Spleen (tissue), 11 donors: ENCODE measurements at regions not wholly inside any gene's neighbourhood (a gene's known extent, or its start where the extent isn't known, plus 50 kb on each side); places are given as distances from the start of the nearest gene placed in this dataset.

Source experiments
- DNase-seq: peaks from one replicate; pipeline ENCODE4 v3.0.0-alpha.2; 2020
- H3K27ac ChIP-seq, 8 donors: fragments of 200-600 bp; sonication (generic) in 7 of 8; 1 replicate in 4 of 8; 2 replicates in 4 of 8; pipeline versions ENCODE4 v1.5.0 to v1.8.0; 2016 to 2021; ENCODE audit warnings: inconsistent platforms in 4 of 8, mild to moderate bottlenecking in 4 of 8, moderate library complexity in 1 of 8
- H3K27me3 ChIP-seq, 7 donors: fragments of 200-600 bp; sonication (generic) in 6 of 7; replicated peaks in 1 of 7; 1 replicate in 4 of 7; 2 replicates in 3 of 7; pipeline versions ENCODE4 v1.5.0 to v1.8.0; 2016 to 2021; ENCODE audit warnings: inconsistent platforms in 3 of 7, mild to moderate bottlenecking in 1 of 7
- H3K36me3 ChIP-seq, 6 donors: fragments of 200-600 bp; sonication (generic) in 5 of 6; 1 replicate in 4 of 6; 2 replicates in 2 of 6; pipeline versions ENCODE4 v1.5.0 to v1.8.0; 2016 to 2021; ENCODE audit warnings: inconsistent platforms in 2 of 6
- H3K4me1 ChIP-seq, 6 donors: fragments of 200-600 bp; sonication (generic) in 5 of 6; 1 replicate in 3 of 6; 2 replicates in 3 of 6; pipeline versions ENCODE4 v1.5.0 to v1.8.0; 2016 to 2021; ENCODE audit warnings: inconsistent platforms in 3 of 6
- H3K4me3 ChIP-seq, 8 donors: fragments of 200-600 bp; sonication (generic) in 7 of 8; 1 replicate in 4 of 8; 2 replicates in 4 of 8; pipeline versions ENCODE4 v1.5.0 to v1.8.0; 2016 to 2021; ENCODE audit warnings: inconsistent platforms in 4 of 8, mild to moderate bottlenecking in 4 of 8, moderate library complexity in 2 of 8
- H3K9me3 ChIP-seq, 8 donors: fragments of 200-600 bp; sonication (generic) in 7 of 8; 1 replicate in 4 of 8; 2 replicates in 4 of 8; pipeline versions ENCODE4 v1.5.0 to v1.8.0; 2016 to 2021; ENCODE audit warnings: inconsistent platforms in 4 of 8
- CTCF ChIP-seq, 11 experiments: fragments of 200-600 bp in 7 of 11; fragments of 450-650 bp in 4 of 11; sonication (generic) in 4 of 11; IDR thresholded peaks in 8 of 11; conservative IDR thresholded peaks in 3 of 11; 1 replicate in 7 of 11; 2 replicates in 4 of 11; pipeline versions ENCODE4 v1.4.0 to v1.8.0; 2016 to 2021; ENCODE audit warnings: antibody characterized with exemption in 11 of 11, inconsistent platforms in 4 of 11, mild to moderate bottlenecking in 1 of 11
- POLR2A ChIP-seq, 3 donors: fragments of 450-650 bp; IDR thresholded peaks; one replicate each; pipeline ENCODE4 v1.5.1; 2017; ENCODE audit warnings: antibody characterized with exemption in 3 of 3, mild to moderate bottlenecking in 1 of 3
- POLR2AphosphoS5 ChIP-seq, 3 donors: sonication (generic); formaldehyde crosslinking; IDR thresholded peaks; one replicate each; pipeline ENCODE4 v1.5.1; 2017; ENCODE audit warnings: antibody characterized with exemption in 3 of 3
- WGBS, 5 donors: extraction: QIAGEN DNeasy Blood & Tissue Kit in 3 of 5; methylation state at CpG; one replicate each; pipeline versions ENCODE4 v1.1.5 to v1.1.7; 2013 to 2018; 5-methylcytosine and 5-hydroxymethylcytosine counted together
- intact Hi-C: fragments of 100-400 bp; cut with DNase I; formaldehyde crosslinking; loops from one replicate; pipeline ENCODE4 v1.15.0; 2023; ENCODE audit warnings: low total_unique reads
- donor health status: healthy with polysubstance abuse.
- donor health status: DM: no; HTN: no; CAD: no; lungs with moderate emphysema.
- donor health status: DM: no; HTN: no; CAD: no.
- donor health status: Bipolar disorder and iron deficiency.
- donor health status: healthy.
- donor health status: DM: no; HTN: no; CAD: no.
- donor health status: DM: yes; HTN: yes; CAD: no.

GRCh38 chr11:28743061-28743550 is 634.9 kb downstream of the METTL15 start:
- Histone ChIP-seq H3K27me3 (no peaks in the 10 kb centered on the region), H3K36me3 (no peaks in the 10 kb centered on the region), H3K9me3 (peaks cover 0 to 24% (median 12%) of the 10 kb centered on the region in 8 donors), H3K4me1 (no peaks in the 10 kb centered on the region), H3K27ac (no peak overlapping the region), H3K4me3 (no peak overlapping the region)
- TF ChIP-seq POLR2A (IDR thresholded peaks at IDR 0.05) (no peak), POLR2AphosphoS5 (IDR thresholded peaks at IDR 0.05) (no peak), CTCF (IDR thresholded peaks at IDR 0.05 in 8 of 11, conservative IDR thresholded peaks at IDR 0.05 in 3 of 11) (no peak)
- intact Hi-C loops, result no loop called here
- DNase-seq, result no peak

GRCh38 chr11:28739489-28740280 is 631.5 kb downstream of the METTL15 start:
- no peaks in the 10 kb centered on the region for H3K27me3 ChIP-seq
- 57 to 72% (median 65%) methylated on average over 4 of the region's 4 CpGs for WGBS, 5 donors
- H3K4me1 ChIP-seq, result no peaks in the 10 kb centered on the region
- H3K9me3 ChIP-seq, result peaks cover 0 to 8% (median under 1%) of the 10 kb centered on the region in 8 donors
- H3K4me3 ChIP-seq, result no peak overlapping the region
- no peak for TF ChIP-seq CTCF (IDR thresholded peaks at IDR 0.05 in 8 of 11, conservative IDR thresholded peaks at IDR 0.05 in 3 of 11)
- no peak for TF ChIP-seq POLR2AphosphoS5 (IDR thresholded peaks at IDR 0.05)
- TF ChIP-seq POLR2A (IDR thresholded peaks at IDR 0.05), result no peak
- H3K27ac ChIP-seq, result no peak overlapping the region
- DNase-seq, result no peak
- no peaks in the 10 kb centered on the region for H3K36me3 ChIP-seq
- intact Hi-C loops, result no loop called here

GRCh38 chr11:28738549-28738948 is 630.4 kb downstream of the METTL15 start:
- Histone ChIP-seq H3K27ac (no peak overlapping the region), H3K4me1 (no peaks in the 10 kb centered on the region), H3K4me3 (no peak overlapping the region), H3K36me3 (no peaks in the 10 kb centered on the region), H3K27me3 (no peaks in the 10 kb centered on the region), H3K9me3 (no peaks in the 10 kb centered on the region)
- intact Hi-C loops, result no loop called here
- TF ChIP-seq POLR2A (IDR thresholded peaks at IDR 0.05) (no peak), CTCF (IDR thresholded peaks at IDR 0.05 in 8 of 11, conservative IDR thresholded peaks at IDR 0.05 in 3 of 11) (no peak), POLR2AphosphoS5 (IDR thresholded peaks at IDR 0.05) (no peak)
- DNase-seq, result no peak

GRCh38 chr11:28736256-28736655 is 628.1 kb downstream of the METTL15 start:
- Histone ChIP-seq H3K4me3 (no peak overlapping the region), H3K9me3 (peaks cover 0 to 5% (median 0%) of the 10 kb centered on the region in 8 donors), H3K4me1 (no peaks in the 10 kb centered on the region), H3K36me3 (no peaks in the 10 kb centered on the region), H3K27ac (no peak overlapping the region), H3K27me3 (no peaks in the 10 kb centered on the region)
- intact Hi-C loops, result no loop called here
- TF ChIP-seq CTCF (IDR thresholded peaks at IDR 0.05 in 8 of 11, conservative IDR thresholded peaks at IDR 0.05 in 3 of 11), result no peak
- TF ChIP-seq POLR2A (IDR thresholded peaks at IDR 0.05), result no peak
- no peak for TF ChIP-seq POLR2AphosphoS5 (IDR thresholded peaks at IDR 0.05)
- no peak for DNase-seq
